Endothelial cell of umbilical vein (primary cell): ENCODE measurements at regions not wholly inside any gene's neighbourhood (a gene's known extent, or its start where the extent isn't known, plus 50 kb on each side); places are given as distances from the start of the nearest gene placed in this dataset.

Source experiments
- BruUV-seq: library from RNA; stranded (reverse); fragments of 400-500 nt; replicated peaks from 2 replicates; lab custom pipeline; 2021; lab: Mats Ljungman, UMichigan
- CTCF ChIA-PET: fragments of 300-600, 350-600 bp; sonication (Branson Sonifier 250); formaldehyde crosslinking; loops from one replicate; lab custom pipeline; 2021; ENCODE audit warnings: antibody characterized with exemption, inconsistent platforms; lab: Charles Lee
- POLR2A ChIA-PET: fragments of 300-600, 350-600 bp; sonication (Branson Sonifier 250); formaldehyde crosslinking; loops from one replicate; lab custom pipeline; 2021; ENCODE audit warnings: antibody characterized with exemption, inconsistent platforms; lab: Charles Lee
- DNase-seq: peaks from one replicate; pipeline ENCODE4 v3.0.0-alpha.2; 2011; ENCODE audit warnings: low read depth, low spot score
- FAIRE-seq: peaks from 2 replicates; lab custom pipeline; 2011; peaks lifted over from hg19 to GRCh38; lab: Jason Lieb, UNC
- H2AFZ ChIP-seq: 2 replicates; pipeline ENCODE4 v1.6.0; 2012; ENCODE audit warnings: low read depth, low read length, control low read depth, inconsistent platforms
- H3K27ac ChIP-seq: 2 replicates; pipeline ENCODE4 v1.5.1; 2011; ENCODE audit warnings: low read depth, mild to moderate bottlenecking, control low read depth, low read length, moderate library complexity; ENCODE audit not compliant: insufficient read depth
- H3K27me3 ChIP-seq, 2 experiments: 2 replicates each; pipeline versions ENCODE4 v1.6.0 to v1.6.1; 2011; ENCODE audit warnings: low read length in 2 of 2, mixed read lengths in 1 of 2; ENCODE audit not compliant: control insufficient read depth in 2 of 2, insufficient read depth in 2 of 2
- H3K36me3 ChIP-seq, 2 experiments: 2 replicates in 1 of 2; 3 replicates in 1 of 2; pipeline ENCODE4 v1.5.1; 2011; ENCODE audit warnings: low read length in 2 of 2, mild to moderate bottlenecking in 1 of 2, moderate library complexity in 1 of 2; ENCODE audit not compliant: control insufficient read depth in 2 of 2, insufficient read depth in 2 of 2; ENCODE audit errors: extremely low read depth in 1 of 2
- H3K4me1 ChIP-seq: 3 replicates; pipeline ENCODE4 v1.5.1; 2011; ENCODE audit warnings: mild to moderate bottlenecking, low read length; ENCODE audit not compliant: control insufficient read depth, insufficient read depth; ENCODE audit errors: extremely low read depth
- H3K4me2 ChIP-seq: 2 replicates; pipeline ENCODE4 v1.6.1; 2011; ENCODE audit warnings: low read length, control low read depth, mixed read lengths; ENCODE audit not compliant: insufficient read depth
- H3K4me3 ChIP-seq, 3 experiments: fragments of 200-600 bp in 1 of 3; sonication (generic), shearing (Covaris generic) in 1 of 3; replicated peaks in 1 of 3; 2 replicates each; pipeline ENCODE4 v1.5.1; 2011 to 2016; ENCODE audit warnings: control low read depth in 3 of 3, low read length in 3 of 3, mild to moderate bottlenecking in 2 of 3, inconsistent platforms in 1 of 3, low read depth in 1 of 3, moderate library complexity in 1 of 3; ENCODE audit not compliant: insufficient read depth in 1 of 3
- H3K79me2 ChIP-seq: 2 replicates; pipeline ENCODE4 v1.6.0; 2012; ENCODE audit warnings: low read length, inconsistent platforms; ENCODE audit not compliant: control insufficient read depth, insufficient read depth
- H3K9ac ChIP-seq: replicated peaks from 2 replicates; pipeline ENCODE3; 2011; ENCODE audit warnings: low read length, control low read depth; ENCODE audit not compliant: insufficient read depth; ENCODE audit errors: extremely low read depth
- H3K9me1 ChIP-seq: replicated peaks from 3 replicates; pipeline ENCODE4 v1.6.0; 2011; ENCODE audit warnings: mild to moderate bottlenecking, low read length; ENCODE audit not compliant: control insufficient read depth, insufficient read depth; ENCODE audit errors: extremely low read depth
- H3K9me3 ChIP-seq: replicated peaks from 2 replicates; pipeline ENCODE4 v1.5.1; 2012; ENCODE audit warnings: low read length, inconsistent platforms; ENCODE audit not compliant: control insufficient read depth, insufficient read depth
- H4K20me1 ChIP-seq: replicated peaks from 2 replicates; pipeline ENCODE3; 2011; ENCODE audit warnings: mild to moderate bottlenecking, low read length; ENCODE audit not compliant: control insufficient read depth, insufficient read depth; ENCODE audit errors: extremely low read depth
- EZH2 ChIP-seq: IDR thresholded peaks from 2 replicates; pipeline ENCODE4 v1.6.1; 2012; ENCODE audit warnings: borderline replicate concordance, low read depth, mild to moderate bottlenecking, moderate library complexity, low read length, inconsistent platforms; ENCODE audit not compliant: severe bottlenecking
- FOS ChIP-seq: IDR thresholded peaks from 2 replicates; pipeline ENCODE4 v1.6.1; 2011; ENCODE audit warnings: mild to moderate bottlenecking, low read length, moderate library complexity, borderline replicate concordance; ENCODE audit not compliant: insufficient read depth
- GATA2 ChIP-seq: IDR thresholded peaks from 2 replicates; pipeline ENCODE4 v1.7.0; 2011; ENCODE audit warnings: low read depth, mild to moderate bottlenecking, moderate library complexity, mixed read lengths, low read length; ENCODE audit not compliant: insufficient read length, insufficient read depth
- JUN ChIP-seq: IDR thresholded peaks from 2 replicates; pipeline ENCODE4 v1.6.1; 2011; ENCODE audit warnings: borderline replicate concordance, low read depth; ENCODE audit not compliant: insufficient read length, insufficient read depth
- MYC ChIP-seq: IDR thresholded peaks from one replicate; pipeline ENCODE4 v1.6.1; 2011; ENCODE audit warnings: mild to moderate bottlenecking, low read depth, low read length
- POLR2A ChIP-seq: IDR thresholded peaks from 2 replicates; pipeline ENCODE4 v1.6.1; 2012; ENCODE audit warnings: low read depth, mild to moderate bottlenecking, control low read depth, low read length
- POLR2AphosphoS5 ChIP-seq: IDR thresholded peaks from 2 replicates; pipeline ENCODE4 v1.6.1; 2012; ENCODE audit warnings: low read depth, mild to moderate bottlenecking, control low read depth, low read length, moderate library complexity; ENCODE audit not compliant: insufficient read depth
- dilution Hi-C: fragments of 300-500 bp; cut with MboI; formaldehyde crosslinking; loops from one replicate; pipeline ENCODE4 v1.15.0; 2019; ENCODE audit warnings: low sequenced_read_pairs; ENCODE audit not compliant: extremely low pct_ligation_motif_present
- intact Hi-C: fragments of 100-400 bp; cut with micrococcal nuclease; formaldehyde crosslinking; loops from one replicate; pipeline ENCODE4 v1.10.0; 2022
- TF ChIP-seq, protein P1 (sequence below), 2 donors: IDR thresholded peaks; 1 replicate in 1 of 2; 2 replicates in 1 of 2; pipeline ENCODE4 v1.5.1; 2011; ENCODE audit warnings: low read length in 2 of 2, mild to moderate bottlenecking in 2 of 2, moderate library complexity in 2 of 2, control low read depth in 1 of 2, inconsistent platforms in 1 of 2, low read depth in 1 of 2; ENCODE audit not compliant: insufficient read depth in 1 of 2; ENCODE audit errors: extremely low read depth in 1 of 2
- TF ChIP-seq, protein P2 (sequence below): IDR thresholded peaks from 2 replicates; pipeline ENCODE4 v1.6.1; 2011; ENCODE audit not compliant: insufficient read depth, insufficient read length

DNA sequence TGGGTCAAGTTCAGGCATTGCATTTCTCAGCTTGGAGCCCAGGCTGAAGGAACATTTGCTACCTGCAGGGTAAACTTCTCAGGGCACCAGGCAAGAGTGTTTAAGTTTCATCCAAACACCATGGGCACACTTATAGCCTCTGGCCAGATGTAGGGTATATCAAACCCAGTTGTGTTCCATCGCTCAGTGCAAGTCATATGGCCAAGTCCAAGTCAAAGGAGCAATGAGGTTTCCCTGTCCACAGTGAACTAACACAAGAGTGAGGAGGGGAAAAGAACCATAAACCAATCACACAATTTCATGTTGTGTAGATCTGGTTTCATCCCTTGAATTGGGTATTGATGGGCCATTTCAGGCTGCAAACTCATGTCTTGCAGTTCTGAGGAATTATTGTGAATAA, 107.2 kb downstream of the SOX11 start:
- intact Hi-C loops (no loop called here), dilution Hi-C loops (no loop called here)
- TF ChIP-seq, protein P1, sequence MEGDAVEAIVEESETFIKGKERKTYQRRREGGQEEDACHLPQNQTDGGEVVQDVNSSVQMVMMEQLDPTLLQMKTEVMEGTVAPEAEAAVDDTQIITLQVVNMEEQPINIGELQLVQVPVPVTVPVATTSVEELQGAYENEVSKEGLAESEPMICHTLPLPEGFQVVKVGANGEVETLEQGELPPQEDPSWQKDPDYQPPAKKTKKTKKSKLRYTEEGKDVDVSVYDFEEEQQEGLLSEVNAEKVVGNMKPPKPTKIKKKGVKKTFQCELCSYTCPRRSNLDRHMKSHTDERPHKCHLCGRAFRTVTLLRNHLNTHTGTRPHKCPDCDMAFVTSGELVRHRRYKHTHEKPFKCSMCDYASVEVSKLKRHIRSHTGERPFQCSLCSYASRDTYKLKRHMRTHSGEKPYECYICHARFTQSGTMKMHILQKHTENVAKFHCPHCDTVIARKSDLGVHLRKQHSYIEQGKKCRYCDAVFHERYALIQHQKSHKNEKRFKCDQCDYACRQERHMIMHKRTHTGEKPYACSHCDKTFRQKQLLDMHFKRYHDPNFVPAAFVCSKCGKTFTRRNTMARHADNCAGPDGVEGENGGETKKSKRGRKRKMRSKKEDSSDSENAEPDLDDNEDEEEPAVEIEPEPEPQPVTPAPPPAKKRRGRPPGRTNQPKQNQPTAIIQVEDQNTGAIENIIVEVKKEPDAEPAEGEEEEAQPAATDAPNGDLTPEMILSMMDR (IDR thresholded peaks at IDR 0.05; ENCODE audit: extremely low read depth in 1 of 2, insufficient read depth in 1 of 2, low read depth in 1 of 2, low read length in 2 of 2) = no peak
- no peaks in the 10 kb centered on the region for H3K36me3 ChIP-seq
- CTCF ChIA-PET = no interaction called here
- H3K4me2 ChIP-seq = no peak overlapping the region
- DNase-seq (no peak), FAIRE-seq (no peak)
- H3K9me1 ChIP-seq = no peaks in the 10 kb centered on the region
- no TSS peak for BruUV-seq
- POLR2A ChIA-PET = no interaction called here
- H3K9ac ChIP-seq = no peak overlapping the region
- no peak overlapping the region for H3K27ac ChIP-seq
- no peaks in the 10 kb centered on the region for H4K20me1 ChIP-seq
- no peaks in the 10 kb centered on the region for H3K79me2 ChIP-seq
- H3K4me3 ChIP-seq = no peak overlapping the region
- peaks cover 6% of the 10 kb centered on the region for H3K9me3 ChIP-seq
- H3K4me1 ChIP-seq = no peaks in the 10 kb centered on the region
- H3K27me3 ChIP-seq = no peaks in the 10 kb centered on the region
- H2AFZ ChIP-seq = no peak overlapping the region

DNA sequence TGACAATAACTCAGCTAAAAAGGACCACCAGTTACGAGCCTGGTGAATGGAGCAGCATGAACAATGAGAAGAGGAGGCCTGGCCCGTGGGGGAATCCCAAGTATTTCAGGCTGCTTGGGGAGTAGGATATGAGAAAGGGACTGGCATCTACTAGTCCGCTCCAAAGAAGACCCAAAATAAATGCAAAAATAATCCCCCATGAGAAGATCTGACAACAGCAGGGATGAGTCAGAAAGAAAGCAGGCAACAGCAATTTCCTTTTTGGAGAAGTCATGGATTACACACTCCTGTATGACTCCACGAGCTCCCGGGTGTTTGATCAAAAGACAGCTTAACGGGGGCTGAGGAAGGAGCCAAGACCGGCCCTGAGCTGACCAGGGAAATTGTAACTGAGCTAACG, 111.4 kb downstream of the SOX11 start:
- FAIRE-seq (no peak), DNase-seq (no peak)
- no peak overlapping the region for H3K4me3 ChIP-seq
- no peak overlapping the region for H3K27ac ChIP-seq
- H3K4me1 ChIP-seq = no peaks in the 10 kb centered on the region
- ChIA-PET CTCF (no interaction called here), POLR2A (no interaction called here)
- H3K4me2 ChIP-seq = no peak overlapping the region
- H3K9me1 ChIP-seq = no peaks in the 10 kb centered on the region
- dilution Hi-C loops (no loop called here), intact Hi-C loops (no loop called here)
- TF ChIP-seq GATA2 (no peak), POLR2A (no peak), EZH2 (no peak), FOS (no peak), JUN (no peak), MYC (no peak), POLR2AphosphoS5 (no peak)
- TF ChIP-seq, protein P2, sequence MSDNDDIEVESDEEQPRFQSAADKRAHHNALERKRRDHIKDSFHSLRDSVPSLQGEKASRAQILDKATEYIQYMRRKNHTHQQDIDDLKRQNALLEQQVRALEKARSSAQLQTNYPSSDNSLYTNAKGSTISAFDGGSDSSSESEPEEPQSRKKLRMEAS = no peak
- TF ChIP-seq, protein P1 (IDR thresholded peaks at IDR 0.05; ENCODE audit: extremely low read depth in 1 of 2, insufficient read depth in 1 of 2, low read depth in 1 of 2, low read length in 2 of 2) = no peak
- no peaks in the 10 kb centered on the region for H4K20me1 ChIP-seq
- H3K9me3 ChIP-seq = peaks cover 8% of the 10 kb centered on the region
- no TSS peak for BruUV-seq
- H2AFZ ChIP-seq = no peak overlapping the region
- H3K79me2 ChIP-seq = no peaks in the 10 kb centered on the region
- H3K36me3 ChIP-seq = no peaks in the 10 kb centered on the region
- H3K27me3 ChIP-seq = no peaks in the 10 kb centered on the region
- H3K9ac ChIP-seq = no peak overlapping the region
